ENCODE measurements at regions not wholly inside any gene's neighbourhood (a gene's known extent, or its start where the extent isn't known, plus 50 kb on each side); places are given as distances from the start of the nearest gene placed in this dataset.

DNA sequence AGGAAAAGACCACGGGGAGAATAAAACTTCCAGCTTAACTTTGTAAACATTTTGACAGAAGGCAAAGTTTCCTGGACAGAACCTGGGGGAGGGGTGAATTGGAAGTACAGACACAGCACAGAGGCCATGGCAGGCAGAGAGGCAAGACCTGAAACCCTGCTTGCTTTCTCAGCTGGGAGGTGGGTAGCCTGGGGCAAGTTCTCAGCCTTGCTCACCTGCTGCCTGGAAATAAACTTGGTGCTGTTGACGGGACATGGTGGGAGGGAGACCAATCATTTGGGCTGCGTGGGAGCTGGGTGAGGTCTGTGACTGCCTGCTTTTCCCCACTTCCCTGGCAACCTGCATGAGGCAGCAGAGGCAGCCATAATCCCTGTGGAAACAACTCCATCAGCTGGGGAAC lies 221.3 kb downstream of the MOXD1 start:
- CTCF ChIA-PET = interaction anchor here (0.6 to 2.1 kb wide), 9 partner anchors 13 to 456 kb away, joined by 3 to 10 read pairs (median 3); no protein-coding TSS in a partner anchor
- H3K27ac Mint-ChIP-seq (ENCODE audit: low read depth, unreplicated experiment) = no peak overlapping the region
- DNase-seq (ENCODE audit: unreplicated experiment) = no peak
- no TSS peak for BruUV-seq (replicated peaks)
- no peak overlapping the region for H3K4me3 Mint-ChIP-seq (ENCODE audit: unreplicated experiment)
- POLR2A ChIA-PET = no interaction called here
- TF ChIP-seq, protein P1, sequence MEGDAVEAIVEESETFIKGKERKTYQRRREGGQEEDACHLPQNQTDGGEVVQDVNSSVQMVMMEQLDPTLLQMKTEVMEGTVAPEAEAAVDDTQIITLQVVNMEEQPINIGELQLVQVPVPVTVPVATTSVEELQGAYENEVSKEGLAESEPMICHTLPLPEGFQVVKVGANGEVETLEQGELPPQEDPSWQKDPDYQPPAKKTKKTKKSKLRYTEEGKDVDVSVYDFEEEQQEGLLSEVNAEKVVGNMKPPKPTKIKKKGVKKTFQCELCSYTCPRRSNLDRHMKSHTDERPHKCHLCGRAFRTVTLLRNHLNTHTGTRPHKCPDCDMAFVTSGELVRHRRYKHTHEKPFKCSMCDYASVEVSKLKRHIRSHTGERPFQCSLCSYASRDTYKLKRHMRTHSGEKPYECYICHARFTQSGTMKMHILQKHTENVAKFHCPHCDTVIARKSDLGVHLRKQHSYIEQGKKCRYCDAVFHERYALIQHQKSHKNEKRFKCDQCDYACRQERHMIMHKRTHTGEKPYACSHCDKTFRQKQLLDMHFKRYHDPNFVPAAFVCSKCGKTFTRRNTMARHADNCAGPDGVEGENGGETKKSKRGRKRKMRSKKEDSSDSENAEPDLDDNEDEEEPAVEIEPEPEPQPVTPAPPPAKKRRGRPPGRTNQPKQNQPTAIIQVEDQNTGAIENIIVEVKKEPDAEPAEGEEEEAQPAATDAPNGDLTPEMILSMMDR (IDR thresholded peaks at IDR 0.05; ENCODE audit: unreplicated experiment) = no peak
- H3K36me3 Mint-ChIP-seq (ENCODE audit: insufficient read depth, unreplicated experiment) = no peaks in the 10 kb centered on the region
- no peaks in the 10 kb centered on the region for H3K27me3 Mint-ChIP-seq (ENCODE audit: insufficient read depth, unreplicated experiment)
- H3K4me1 Mint-ChIP-seq (ENCODE audit: insufficient read depth, unreplicated experiment) = no peaks in the 10 kb centered on the region
- intact Hi-C loops (cut with micrococcal nuclease) = no loop called here
- peaks cover 32% of the 10 kb centered on the region for H3K9me3 Mint-ChIP-seq (ENCODE audit: unreplicated experiment)

DNA sequence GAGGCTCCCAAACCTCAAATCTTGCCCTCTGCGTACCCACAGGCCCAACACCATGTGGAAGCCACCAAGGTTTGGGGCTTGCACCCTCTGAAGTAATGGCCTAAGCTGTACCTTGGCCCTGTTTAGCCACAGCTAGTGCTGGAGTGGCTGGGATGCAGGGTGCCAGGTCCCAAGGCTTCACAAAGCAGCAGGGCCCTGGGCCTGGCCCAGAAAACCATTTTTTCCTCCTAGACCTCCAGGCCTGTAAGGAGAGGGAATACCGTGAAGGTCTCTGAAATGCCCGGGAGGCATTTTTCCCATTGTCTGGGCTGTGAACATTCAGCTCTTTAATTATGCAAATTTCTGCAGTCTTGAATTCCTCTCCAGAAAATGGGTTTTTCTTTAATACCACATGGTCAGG lies 223.7 kb upstream of the CCN2 start:
- ChIA-PET CTCF (interaction anchor here (1.0 kb wide), 1 partner anchor 225 kb away, joined by 4 read pairs; no protein-coding TSS in a partner anchor), POLR2A (no interaction called here)
- no TSS peak for BruUV-seq (replicated peaks)
- intact Hi-C loops (cut with micrococcal nuclease) = no loop called here
- DNase-seq (ENCODE audit: unreplicated experiment) = no peak
- H3K4me1 Mint-ChIP-seq (ENCODE audit: insufficient read depth, unreplicated experiment) = no peaks in the 10 kb centered on the region
- H3K27me3 Mint-ChIP-seq (ENCODE audit: insufficient read depth, unreplicated experiment) = no peaks in the 10 kb centered on the region
- H3K36me3 Mint-ChIP-seq (ENCODE audit: insufficient read depth, unreplicated experiment) = no peaks in the 10 kb centered on the region
- TF ChIP-seq, protein P1 (IDR thresholded peaks at IDR 0.05; ENCODE audit: unreplicated experiment) = no peak
- peaks cover 18% of the 10 kb centered on the region for H3K9me3 Mint-ChIP-seq (ENCODE audit: unreplicated experiment)
- no peak overlapping the region for H3K27ac Mint-ChIP-seq (ENCODE audit: low read depth, unreplicated experiment)
- H3K4me3 Mint-ChIP-seq (ENCODE audit: unreplicated experiment) = no peak overlapping the region

DNA sequence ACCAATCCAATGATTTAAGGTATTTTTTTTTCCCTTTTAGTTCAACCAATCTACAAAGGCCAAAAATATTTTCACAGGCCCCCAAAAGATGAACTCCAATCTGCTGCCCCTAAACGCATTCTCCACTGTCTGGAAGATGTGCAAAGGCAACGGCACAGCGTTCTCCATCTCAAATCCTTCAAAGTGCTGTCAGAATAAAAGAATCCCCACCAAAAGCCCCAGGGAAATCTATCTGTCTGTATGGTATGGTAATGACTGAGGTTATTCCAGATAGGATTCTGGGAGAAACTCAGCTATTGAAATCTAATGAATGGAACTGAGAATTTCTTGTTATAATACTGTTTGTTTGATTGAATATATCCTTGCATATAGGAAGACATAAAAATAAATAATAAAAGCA lies 217.8 kb upstream of the CCN2 start:
- Mint-ChIP-seq H3K27ac (ENCODE audit: low read depth, unreplicated experiment) (no peak overlapping the region), H3K4me1 (ENCODE audit: insufficient read depth, unreplicated experiment) (no peaks in the 10 kb centered on the region), H3K27me3 (ENCODE audit: insufficient read depth, unreplicated experiment) (no peaks in the 10 kb centered on the region)

DNA sequence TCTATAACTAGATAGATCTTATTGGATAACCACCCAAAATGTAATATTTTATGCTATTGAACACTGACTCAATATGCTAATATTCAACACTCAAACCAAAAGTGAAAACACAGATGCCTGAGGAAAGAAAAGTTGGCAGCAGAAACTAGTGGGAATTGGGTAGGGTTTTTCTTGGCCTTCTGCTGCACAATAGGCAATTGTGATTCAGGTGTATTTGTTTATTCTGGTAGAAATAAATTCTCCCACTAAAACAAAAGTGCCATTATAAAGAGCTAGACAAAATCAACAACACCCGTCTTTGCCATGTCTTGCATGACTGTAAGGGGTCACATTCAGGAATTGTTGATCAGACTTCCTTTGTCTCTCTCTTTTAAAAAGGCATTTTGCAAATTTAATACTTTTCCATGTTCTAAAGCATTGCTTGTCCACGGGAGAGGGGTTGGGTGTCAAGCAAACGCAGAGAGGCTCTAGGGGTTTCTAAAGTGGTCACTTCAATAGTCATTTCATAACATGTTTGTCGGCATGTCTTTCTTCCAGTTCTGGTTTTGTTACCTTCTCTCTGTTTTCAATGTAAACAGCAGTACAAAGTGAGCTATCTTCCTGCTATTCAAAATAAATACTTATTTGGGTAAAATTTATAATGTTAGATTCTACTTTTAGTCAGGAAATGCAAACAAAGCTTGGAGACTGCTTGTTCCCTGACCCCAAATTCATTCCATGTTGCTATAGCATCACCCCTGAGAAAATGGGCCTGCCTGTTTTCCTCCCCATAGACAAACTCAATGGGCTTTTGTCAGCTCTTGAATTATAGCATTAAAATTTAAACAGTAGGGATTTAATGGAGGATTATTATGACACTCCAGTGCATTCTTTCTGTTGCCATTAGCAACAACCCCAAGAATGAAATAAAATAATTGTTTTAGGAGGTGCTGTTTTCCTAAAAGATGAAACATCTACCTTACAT lies 217.0 kb upstream of the CCN2 start:
- CTCF ChIA-PET = interaction anchor here (0.7 to 1.2 kb wide), 7 partner anchors 51 to 1135 kb away, joined by 3 to 4 read pairs (median 3); no protein-coding TSS in a partner anchor
- no peaks in the 10 kb centered on the region for H3K9me3 Mint-ChIP-seq (ENCODE audit: unreplicated experiment)
- H3K27me3 Mint-ChIP-seq (ENCODE audit: insufficient read depth, unreplicated experiment) = no peaks in the 10 kb centered on the region
- no peaks in the 10 kb centered on the region for H3K36me3 Mint-ChIP-seq (ENCODE audit: insufficient read depth, unreplicated experiment)
- TF ChIP-seq, protein P1 (IDR thresholded peaks at IDR 0.05; ENCODE audit: unreplicated experiment) = no peak
- BruUV-seq (replicated peaks) = no TSS peak
- no peak for DNase-seq (ENCODE audit: unreplicated experiment)
- H3K4me1 Mint-ChIP-seq (ENCODE audit: insufficient read depth, unreplicated experiment) = no peaks in the 10 kb centered on the region
- intact Hi-C loops (cut with micrococcal nuclease) = no loop called here
- H3K27ac Mint-ChIP-seq (ENCODE audit: low read depth, unreplicated experiment) = no peak overlapping the region
- no peak overlapping the region for H3K4me3 Mint-ChIP-seq (ENCODE audit: unreplicated experiment)
- POLR2A ChIA-PET = no interaction called here

More for the DNA sequence above, 217.8 kb upstream of the CCN2 start:
- no peak for DNase-seq (ENCODE audit: unreplicated experiment)
- BruUV-seq (replicated peaks) = no TSS peak
- ChIA-PET POLR2A (no interaction called here), CTCF (interaction anchor here (0.8 to 1.2 kb wide), 3 partner anchors 111 to 254 kb away, joined by 3 to 5 read pairs (median 4); no protein-coding TSS in a partner anchor)
- intact Hi-C loops (cut with micrococcal nuclease) = no loop called here
- no peak overlapping the region for H3K4me3 Mint-ChIP-seq (ENCODE audit: unreplicated experiment)
- TF ChIP-seq, protein P1 (IDR thresholded peaks at IDR 0.05; ENCODE audit: unreplicated experiment) = no peak
- H3K36me3 Mint-ChIP-seq (ENCODE audit: insufficient read depth, unreplicated experiment) = no peaks in the 10 kb centered on the region
- no peaks in the 10 kb centered on the region for H3K9me3 Mint-ChIP-seq (ENCODE audit: unreplicated experiment)
